ENCODE measurements at regions not wholly inside any gene's neighbourhood (a gene's known extent, or its start where the extent isn't known, plus 50 kb on each side); places are given as distances from the start of the nearest gene placed in this dataset.
"Not testable (repeated sequence)": the region's sequence is repeated elsewhere in the genome, so short reads cannot be mapped to it uniquely, and the experiment has no call there.

- no peak for DNase-seq
These were observed 201.0 kb downstream of the OSTF1 start for GRCh38 chr9:75289332-75289731.

- DNase-seq = no peak
These were observed 211.0 kb downstream of the OSTF1 start for GRCh38 chr9:75299324-75299723.

GRCh38 chr9:75333624-75334023 lies 245.3 kb downstream of the OSTF1 start:
- no peak for DNase-seq

- no peak for DNase-seq
These were observed 270.5 kb downstream of the OSTF1 start for GRCh38 chr9:75358846-75359245.

GRCh38 chr9:75359638-75360037 lies 271.3 kb downstream of the OSTF1 start:
- DNase-seq = no peak

- no peak for DNase-seq
These were observed 271.9 kb downstream of the OSTF1 start for GRCh38 chr9:75360252-75360651.

- DNase-seq = not testable (repeated sequence)
These were observed 274.1 kb downstream of the OSTF1 start for GRCh38 chr9:75362446-75362845.

- no peak for DNase-seq
These were observed 276.9 kb downstream of the OSTF1 start for GRCh38 chr9:75365196-75365595.

- DNase-seq = no peak
These were observed 281.7 kb downstream of the OSTF1 start for GRCh38 chr9:75369989-75370388.

GRCh38 chr9:75372499-75373268 lies 284.4 kb downstream of the OSTF1 start:
- no peak for DNase-seq

GRCh38 chr9:75376680-75377254 lies 288.5 kb downstream of the OSTF1 start:
- no peak for DNase-seq

- DNase-seq = no peak
These were observed 289.7 kb downstream of the OSTF1 start for GRCh38 chr9:75378036-75378435.

GRCh38 chr9:75378926-75379325 lies 290.6 kb downstream of the OSTF1 start:
- DNase-seq = no peak

GRCh38 chr9:75382126-75382525 lies 293.8 kb downstream of the OSTF1 start:
- no peak for DNase-seq

- DNase-seq = not testable (repeated sequence)
These were observed 295.2 kb downstream of the OSTF1 start for GRCh38 chr9:75383420-75384034.

GRCh38 chr9:75385236-75385635 lies 296.9 kb downstream of the OSTF1 start:
- DNase-seq = no peak

- DNase-seq = no peak
These were observed 300.8 kb downstream of the OSTF1 start for GRCh38 chr9:75389101-75389500.

- DNase-seq = no peak
These were observed 302.6 kb downstream of the OSTF1 start for GRCh38 chr9:75390951-75391350.

- no peak for DNase-seq
These were observed 303.2 kb downstream of the OSTF1 start for GRCh38 chr9:75391497-75391896.

GRCh38 chr9:75395336-75395735 lies 307.0 kb downstream of the OSTF1 start:
- no peak for DNase-seq

- DNase-seq = no peak
These were observed 309.5 kb downstream of the OSTF1 start for GRCh38 chr9:75397836-75398235.

GRCh38 chr9:75408391-75408790 lies 320.1 kb downstream of the OSTF1 start:
- no peak for DNase-seq

- no peak for DNase-seq
These were observed 322.1 kb downstream of the OSTF1 start for GRCh38 chr9:75410405-75410804.
